ENCODE measurements at regions not wholly inside any gene's neighbourhood (a gene's known extent, or its start where the extent isn't known, plus 50 kb on each side); places are given as distances from the start of the nearest gene placed in this dataset.

DNA sequence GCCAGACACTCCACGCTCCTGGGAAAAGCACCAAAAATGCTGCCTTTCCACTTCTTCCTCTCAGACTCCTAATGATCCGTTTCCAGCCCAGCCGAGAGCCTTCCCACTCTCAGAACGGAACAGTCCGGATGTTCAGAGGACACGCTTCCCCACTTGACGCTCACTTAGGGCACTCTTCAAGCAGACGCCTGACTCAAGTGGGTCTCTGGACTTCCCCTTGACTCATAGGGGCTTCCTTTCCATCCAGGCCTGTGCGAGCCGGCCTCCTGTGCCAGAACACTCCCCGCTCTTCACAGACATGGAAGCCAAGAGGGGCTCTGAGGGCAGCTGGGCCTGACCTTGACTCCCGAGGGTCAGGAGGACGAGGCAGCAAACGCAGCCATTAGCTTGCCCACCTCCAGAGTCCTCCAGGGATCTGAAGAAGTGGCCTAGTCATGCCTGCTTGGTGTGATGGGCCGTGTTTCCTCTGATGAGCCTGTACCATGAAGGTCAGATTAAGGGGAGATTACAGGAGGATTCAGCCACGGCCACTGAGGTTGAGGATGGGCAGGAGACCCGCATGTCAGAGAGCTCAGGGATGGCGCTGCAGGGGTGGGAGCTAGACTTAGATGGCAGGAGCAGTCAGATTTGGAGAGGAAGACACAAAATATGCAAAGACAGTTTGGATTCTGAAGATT lies 114.7 kb upstream of the TLE3 start:
- FAIRE-seq = no peak

DNA sequence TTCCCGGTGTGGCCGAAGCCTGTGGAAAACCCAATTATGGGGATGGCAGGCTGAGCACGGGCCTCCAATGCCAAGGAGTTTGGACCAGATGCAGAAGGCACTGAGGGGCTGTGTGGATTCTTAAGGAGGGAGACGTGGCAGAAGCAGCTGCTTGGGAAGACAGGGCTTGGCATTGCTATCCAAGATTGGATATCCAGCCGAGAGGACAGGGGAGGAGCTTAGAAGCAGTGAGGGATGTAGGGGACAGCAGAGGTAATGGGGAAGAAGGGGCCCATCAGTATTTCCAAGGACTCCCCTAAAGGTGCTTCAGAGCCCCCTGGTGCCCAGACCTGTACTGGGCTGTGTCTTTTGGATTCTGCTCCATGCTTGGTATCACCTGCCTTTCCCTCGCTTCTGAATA lies 112.8 kb upstream of the TLE3 start:
- FAIRE-seq = no peak

DNA sequence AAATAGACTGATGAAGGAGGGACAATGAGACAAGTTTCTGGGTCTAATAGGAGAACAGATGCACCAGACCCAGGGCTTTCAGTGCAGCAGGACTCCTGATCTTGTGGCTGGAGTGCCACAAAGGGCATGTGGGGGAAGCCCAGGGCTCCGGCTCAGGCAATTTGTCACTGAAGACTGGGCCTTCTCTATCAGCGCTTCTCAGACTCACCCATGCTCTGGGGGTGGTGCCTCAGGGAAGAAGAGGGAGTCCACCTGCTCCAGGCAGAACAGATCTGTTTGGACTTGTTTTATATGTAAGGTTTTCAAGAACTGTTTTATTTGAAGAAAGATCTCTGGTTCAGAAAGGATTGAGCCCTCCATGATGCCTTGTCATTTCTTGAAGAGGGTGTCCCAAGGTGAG lies 112.4 kb upstream of the TLE3 start:
- no peak for FAIRE-seq

DNA sequence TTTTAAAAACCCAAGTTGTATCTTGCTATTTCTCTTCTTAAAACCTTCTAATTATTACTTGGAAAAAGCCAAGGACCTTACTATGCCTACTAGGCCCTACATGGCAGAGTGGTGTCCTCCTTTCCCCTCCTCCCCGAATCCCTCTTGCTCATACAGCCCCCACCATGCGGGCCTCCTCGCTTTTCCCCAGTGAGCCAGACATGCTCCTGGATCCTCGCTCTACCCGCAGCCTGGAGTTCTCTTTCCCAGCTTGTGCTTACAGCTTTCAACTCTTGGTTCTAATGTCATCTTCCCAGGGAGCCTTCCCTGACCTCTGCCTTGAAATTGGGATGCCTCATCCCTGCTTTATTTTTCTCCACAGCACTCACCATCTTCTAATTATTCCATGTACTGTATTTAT lies 111.8 kb upstream of the TLE3 start:
- no peak for FAIRE-seq

DNA sequence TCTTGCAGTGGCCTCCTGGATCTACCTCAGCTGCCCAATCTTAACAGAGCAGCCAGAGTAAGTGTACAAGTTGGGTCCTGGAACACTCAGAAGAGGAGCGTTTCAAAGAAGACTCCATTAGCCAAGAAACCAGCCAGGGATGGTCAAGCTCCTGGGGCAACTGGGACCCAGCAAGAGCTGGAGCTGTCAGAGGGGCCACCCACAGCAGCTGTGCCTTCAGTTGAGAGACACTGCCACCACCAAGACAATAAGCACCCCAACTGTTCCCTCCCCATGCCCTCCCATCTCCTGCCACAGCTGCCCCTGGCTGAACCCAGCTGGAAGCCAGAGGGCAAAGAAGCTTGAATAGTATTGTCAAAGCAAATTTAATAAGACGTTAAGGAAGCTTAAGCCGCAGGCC lies 110.6 kb upstream of the TLE3 start:
- no peak for FAIRE-seq

DNA sequence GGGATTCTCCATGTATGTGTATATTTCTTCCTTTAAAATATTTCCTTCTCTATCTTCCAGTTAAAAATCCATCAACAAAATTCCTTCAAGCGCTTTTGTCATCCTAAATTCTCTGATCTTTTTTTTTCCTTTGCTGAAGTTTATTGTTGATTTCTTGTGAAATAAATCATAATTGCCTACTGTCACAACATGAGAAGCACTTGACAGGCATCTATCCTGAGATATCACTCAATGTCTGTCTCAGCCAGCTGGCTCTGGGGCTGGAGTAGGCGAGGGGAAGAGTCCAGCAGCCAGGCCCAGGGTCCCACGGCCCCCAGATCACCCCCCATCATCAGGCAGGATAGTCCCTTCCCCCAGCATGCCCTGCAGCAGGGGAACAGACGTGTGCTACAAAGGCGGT lies 109.0 kb upstream of the TLE3 start:
- no peak for FAIRE-seq

DNA sequence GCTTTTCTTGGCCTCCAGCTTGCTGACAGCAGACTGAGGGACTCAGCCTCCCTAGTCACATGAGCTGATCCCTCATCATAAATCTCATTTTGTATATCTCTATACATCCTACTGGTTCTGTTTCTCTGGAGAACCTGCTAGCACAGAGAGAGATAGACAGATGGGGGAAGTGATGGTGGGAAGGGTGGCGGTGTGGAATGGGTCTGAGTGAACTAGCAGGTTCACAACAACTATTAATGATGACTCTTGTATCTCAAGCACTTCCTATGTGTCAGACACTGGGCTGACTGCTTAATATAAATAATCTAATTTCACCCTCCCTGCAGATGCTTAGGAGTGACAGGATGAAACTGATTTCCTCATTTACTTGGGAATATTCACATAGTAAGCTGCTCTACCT lies 106.9 kb upstream of the TLE3 start:
- no peak for FAIRE-seq

DNA sequence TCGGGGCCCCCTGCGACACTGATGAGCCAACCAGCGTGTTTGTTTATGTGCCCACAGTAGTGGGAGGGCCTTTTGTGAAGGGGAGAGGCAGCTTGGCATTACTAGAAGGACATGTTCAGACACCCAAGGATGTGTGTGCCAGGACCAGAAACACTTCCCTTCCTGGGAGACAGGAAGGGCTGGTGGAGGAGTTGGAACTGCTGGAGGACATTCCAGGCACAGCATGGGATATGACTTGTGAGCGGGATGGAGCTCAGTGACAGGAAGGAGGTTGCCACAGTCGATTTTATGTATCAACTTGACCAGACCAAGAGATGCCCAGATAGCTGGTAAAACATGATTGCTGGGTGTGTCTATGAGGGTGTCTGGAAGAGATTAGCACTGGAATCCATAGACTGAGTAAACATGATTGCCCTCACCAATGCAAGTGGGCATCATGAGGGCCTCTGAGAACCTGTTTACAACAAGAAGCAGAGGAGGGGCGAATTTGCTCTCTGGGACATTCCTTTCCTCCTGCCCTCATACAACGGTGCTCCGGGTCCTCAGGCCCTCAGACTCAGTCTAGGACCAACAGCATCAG lies 106.4 kb upstream of the TLE3 start:
- FAIRE-seq = no peak

DNA sequence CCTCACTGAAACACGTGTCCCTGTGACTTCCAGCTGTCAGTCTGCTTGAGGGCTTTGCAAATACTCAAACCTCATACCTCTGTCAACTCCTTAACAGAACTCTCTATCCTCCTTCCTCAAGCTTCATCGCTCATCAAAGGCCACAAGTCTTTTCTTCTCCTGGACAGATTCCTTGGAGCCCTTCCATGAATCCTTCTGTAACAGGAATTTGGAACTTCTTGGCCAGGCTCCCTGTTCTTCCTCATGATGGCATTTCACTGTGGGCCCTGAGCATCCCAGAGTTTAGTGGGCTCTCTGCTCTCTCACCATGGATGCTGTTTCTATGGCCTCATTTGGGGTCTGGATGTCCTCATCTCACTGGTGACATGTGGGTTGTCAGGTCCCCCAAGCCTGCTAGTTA lies 105.0 kb upstream of the TLE3 start:
- FAIRE-seq = no peak

DNA sequence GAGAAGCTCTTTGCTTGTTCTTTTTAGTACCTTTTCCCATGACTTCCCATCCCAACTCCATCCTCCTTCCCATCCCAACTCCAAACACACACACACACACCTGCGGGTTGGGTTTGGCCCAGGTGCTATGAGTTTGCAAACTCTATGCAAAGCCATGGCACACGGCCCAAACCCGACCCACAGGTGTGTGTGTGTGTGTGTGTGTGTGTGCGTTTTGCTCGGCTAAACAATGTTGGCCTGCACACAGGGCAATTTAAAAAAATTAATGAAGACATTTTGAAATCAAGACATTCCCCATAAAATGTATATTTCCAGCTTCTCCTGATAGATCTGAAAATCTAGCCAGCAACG lies 103.7 kb upstream of the TLE3 start:
- no peak for FAIRE-seq

DNA sequence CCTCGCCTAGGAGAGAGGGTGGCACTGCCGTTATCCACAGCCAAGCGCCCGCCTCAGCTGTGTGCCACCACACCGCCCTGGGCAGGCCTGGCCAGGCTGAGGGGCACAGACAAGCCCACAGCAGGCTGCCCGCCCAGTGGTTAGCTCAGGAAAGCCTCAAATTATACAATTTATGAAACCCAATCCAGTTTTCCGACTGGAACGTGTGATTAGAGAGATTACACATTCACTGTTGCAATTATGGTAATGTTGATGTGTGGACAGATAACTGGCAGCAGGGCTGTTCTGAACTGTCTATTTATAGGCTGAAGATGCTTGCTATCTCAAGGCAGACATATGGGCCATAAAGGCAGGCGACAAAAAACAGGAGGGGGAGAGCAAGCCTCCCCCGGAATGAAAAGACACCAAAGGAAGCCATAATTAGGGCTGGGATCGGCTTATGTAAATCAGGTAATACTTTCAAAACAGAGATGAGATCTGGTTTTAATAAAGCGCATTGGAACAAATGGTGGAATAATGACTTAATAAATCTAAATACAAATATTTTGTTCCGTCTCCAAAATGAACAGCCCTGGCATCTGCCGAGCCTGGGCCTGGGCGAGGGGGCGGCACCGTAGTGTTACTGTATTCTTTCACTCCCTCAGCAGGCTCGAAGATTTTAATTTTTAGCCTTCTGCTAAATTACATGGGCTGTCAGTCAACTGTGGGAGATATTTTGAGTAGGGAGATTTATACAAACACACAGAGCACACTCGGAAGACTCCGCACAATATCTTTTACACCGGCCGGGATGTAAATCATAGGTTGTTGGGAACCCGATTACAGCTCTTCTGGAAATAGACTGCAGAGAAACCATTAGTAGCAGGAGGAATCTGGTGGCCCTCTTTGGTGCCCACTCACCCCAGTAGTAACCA lies 103.1 kb upstream of the TLE3 start:
- no peak for FAIRE-seq

DNA sequence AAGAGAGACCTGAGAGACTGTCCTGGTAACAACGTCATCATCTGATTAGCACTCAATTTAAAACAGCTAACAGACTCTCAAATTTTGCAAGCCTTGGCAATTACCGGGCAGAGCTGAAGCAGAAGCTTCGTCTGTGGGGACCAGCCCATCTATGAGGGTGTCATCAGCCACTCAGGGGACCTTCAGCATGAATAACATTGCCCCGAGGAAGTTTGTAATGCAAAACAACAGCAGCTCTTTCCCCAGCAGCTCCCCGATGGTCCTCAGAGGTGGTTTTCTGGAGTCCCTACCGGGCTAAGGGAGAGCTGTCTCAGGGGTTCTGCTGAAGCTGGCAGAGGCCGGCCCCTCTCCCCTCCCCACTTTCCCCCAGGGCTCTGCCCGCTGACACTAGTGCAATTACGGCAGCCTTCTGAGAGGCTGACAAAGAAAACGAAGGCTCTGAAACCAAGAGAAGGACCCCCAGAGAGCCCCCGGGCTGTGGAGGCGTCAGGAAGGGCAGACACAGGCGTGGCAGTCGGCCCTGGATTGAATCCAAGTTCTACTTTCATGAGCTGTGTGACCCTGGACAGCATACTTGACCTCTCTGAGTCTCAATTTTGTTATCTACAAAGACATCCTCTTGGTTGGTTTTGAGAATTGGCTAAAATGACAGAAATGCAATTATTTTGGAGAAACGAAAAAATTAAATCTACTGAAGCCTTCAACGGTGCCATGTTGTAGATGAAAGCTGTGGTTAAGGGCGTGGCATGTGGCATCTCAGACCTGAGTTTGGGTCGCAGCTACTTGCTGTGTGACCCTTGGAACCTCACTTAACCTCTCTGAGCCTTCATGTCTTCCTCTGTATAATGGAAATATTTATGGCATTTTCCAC lies 102.1 kb upstream of the TLE3 start:
- no peak for FAIRE-seq

DNA sequence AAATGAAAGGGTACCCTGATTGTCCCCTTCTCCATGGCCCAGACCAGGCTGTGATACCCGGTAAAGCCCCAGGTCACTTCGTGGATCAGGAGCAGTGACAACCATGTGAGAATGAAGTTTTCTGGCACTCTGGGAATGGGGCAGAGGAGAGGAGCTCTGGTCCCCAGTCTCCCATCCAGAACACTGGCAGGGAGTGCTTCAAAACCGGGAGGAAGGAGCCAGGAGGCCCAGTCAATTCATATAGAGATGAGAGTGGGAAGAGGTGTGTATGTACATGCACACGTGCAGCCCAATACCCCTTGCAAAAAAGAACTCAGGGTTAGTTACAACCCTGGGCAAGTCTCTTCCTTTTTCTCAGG lies 101.4 kb upstream of the TLE3 start:
- FAIRE-seq = no peak

DNA sequence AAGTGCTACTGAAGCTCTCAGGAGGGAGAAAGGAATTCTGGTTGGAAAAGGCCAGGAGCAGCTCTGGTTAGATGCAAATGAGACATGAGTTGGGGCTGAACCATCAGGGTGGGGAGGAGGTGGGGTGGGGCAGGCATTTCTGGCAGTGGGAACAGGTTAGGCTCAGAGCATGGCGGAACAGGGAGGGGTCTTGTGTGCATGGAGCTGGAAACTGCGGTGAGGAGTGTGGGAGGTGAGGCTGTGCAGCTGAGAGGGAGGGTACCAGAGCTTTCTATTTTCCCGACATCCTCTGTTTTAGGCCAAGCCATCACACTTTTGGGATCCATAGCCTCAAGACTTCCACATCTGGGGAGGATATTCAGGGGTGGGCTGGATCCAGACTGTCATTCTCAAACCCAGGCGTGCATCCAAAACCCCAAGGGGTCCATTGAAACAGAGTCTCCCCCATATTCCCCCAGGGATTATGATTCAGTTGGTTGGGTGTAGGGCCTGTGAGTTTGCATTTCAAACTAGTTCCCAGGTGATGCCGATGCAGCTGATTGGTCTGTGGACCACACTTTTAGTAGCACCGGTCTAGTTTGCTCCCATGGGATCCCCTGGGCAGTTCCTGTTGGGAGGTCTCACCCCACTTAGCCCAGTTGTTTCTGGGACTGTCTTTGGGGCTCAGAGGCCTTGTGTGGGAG lies 100.9 kb upstream of the TLE3 start:
- FAIRE-seq = no peak

DNA sequence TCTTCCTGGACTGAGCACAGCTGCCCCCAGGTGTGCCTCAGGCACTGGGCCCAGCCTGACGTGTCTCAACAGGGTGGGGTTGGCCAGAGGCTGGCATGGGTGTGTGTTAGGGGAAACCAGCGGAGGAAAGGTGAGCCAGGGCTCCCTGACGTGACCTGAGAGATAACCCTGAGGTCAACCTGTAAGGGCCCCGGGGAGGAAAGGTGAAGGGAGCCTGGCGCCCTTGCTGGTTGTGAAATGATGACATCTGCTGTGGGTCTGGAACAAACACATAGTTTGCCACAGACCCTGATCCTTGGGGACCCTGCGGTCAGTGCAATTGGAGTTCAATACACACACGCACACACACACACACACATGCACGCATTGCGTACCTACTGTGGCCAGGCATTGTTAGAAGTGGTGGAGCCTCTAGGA lies 100.2 kb upstream of the TLE3 start:
- FAIRE-seq = no peak

DNA sequence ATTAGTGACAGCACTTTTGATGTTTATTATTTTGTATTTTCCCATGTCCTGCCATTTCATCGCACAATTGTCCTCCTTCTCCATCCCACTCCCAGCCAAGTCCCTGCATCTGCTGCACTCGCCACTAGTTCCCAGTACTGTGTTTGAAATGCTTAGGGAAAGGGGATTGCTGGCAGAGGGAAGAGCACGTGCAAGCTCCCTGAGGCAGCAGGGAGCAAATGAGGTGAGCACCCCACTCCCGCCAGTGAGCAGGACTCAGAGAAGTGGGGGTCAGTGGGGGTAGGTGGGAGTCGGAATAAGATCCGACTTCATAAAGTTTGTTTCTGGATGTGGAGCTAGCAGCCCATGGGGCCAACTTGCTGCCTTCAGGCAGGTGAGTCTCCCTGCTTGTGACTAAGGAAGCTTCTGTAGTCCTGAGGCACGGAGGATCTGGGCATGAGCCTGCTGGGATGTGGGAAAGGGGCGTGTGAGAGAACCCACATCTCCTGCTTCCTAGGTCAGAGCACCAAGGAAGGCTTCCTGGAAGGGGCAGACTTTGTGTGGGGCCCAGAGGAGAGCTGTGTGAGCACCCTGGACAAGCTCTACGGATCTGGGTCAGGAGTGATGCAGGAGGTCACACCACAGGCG lies 99.7 kb upstream of the TLE3 start:
- no peak for FAIRE-seq

DNA sequence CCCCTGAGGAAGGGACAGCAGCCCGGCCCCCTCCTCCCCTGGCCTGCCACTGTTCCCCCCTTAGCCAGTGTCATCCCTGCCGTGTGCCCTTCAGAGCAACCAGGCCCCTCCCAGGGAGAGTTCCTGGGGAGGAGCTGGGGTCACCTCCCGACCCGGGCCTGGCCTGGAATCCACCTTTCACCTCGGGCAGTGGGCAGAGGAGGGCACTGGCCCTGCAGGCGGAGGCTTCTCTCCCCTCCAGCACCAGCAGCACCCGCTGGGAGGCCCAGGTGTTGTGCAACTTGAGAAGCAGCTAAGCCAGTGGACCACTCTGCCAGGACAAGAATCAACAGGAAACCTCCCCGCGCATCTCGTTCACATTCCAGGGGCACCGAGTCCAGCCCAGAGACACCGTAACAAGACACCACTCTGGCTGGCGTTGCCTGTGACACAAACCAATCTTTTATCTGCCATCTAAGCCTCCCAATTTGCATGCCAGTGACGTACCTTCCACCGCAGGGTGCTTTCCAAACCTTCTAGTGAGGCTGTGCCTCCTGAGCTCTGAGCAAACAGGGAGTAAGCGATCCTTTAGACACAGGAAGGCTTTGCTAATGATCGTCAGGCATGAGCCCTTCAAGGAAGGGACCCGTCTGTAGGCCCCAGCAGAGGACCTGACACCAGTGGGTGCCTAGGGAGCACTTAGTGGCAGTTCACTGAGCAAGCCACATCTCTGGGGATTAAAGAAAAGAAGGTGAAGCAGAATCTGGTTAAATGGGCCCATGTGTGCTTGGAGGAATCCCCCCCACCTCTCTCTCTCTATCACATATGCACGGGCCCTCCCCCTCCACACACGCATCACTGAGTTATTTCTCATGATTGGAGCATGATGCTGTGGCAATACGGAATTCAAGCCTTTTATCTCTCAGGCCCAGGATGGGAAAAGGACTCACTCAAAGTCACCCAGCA lies 98.9 kb upstream of the TLE3 start:
- no peak for FAIRE-seq

DNA sequence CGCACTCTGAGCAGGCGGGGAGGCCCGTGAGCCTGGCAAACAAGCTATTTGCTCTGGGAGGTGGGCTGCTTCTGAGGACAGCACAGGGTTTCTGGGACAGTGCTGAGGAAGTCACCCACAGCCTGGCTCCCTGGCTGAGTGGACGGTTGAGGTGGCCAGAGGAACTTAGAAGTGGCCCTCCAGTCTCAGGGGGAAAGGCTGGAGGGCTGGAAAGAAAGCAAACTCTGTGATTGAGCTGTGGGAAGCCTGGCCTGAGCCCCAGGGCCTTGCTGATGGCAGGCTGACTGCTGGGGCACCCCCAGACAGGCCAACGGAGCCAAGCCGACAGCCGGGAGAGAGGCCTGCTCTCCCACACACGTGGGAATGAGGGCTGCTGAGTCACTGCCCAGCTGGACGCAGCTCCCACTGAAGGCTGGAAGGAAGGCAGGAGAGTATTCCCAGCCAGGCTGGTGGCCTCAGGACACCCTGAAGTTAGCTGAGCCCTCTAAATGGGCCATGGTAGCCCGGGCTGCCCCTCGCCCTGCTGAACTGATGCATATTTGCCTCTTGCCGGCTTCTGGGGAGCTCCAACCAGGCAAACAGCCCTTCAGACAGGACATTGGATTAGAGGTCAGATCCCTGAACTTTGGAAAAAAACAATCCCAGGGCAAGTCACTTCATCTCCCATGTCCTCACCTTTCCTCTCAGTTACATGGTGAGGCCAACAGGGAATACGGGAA lies 98.0 kb upstream of the TLE3 start:
- no peak for FAIRE-seq

DNA sequence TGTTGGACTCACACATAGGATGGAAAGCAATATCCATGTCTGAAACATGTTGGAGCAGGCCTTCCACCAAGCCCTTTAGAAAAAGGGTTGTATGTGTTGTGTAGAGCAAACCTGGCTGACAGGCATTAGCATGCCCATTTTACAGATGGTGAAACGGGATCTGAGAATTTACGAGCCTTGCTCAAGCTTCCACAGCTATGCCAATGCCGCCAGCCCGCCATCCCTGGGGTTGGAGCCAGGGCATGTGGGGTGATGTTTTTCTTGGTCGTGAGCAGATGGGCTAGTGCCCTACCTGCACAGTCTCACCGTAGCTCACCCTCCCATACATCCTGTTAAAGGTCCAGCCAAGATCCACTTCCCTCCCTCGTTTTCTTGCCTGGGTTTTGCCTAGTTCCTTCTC lies 97.5 kb upstream of the TLE3 start:
- no peak for FAIRE-seq

DNA sequence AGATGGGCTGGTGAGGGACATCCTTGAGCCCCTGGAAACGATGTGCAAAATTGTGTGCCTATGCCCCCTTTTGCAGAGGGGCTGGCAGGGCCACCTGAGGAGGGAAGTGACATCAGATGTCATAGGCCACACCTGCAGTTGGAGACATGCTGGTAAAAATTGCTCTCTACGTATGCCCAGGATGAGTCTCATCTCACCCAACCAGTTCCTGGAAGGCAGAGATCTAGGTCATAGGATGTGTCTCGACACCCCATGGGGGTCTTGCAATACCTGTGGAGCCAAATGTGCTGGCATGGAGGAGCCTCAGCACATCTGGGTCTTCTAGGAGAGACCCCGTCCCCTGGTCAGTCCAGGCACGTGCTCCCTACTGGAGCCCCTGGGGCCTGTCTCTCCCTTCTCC lies 96.5 kb upstream of the TLE3 start:
- FAIRE-seq = no peak
